Progenitor cell of endocrine pancreas (in vitro differentiated cells): ENCODE measurements at regions not wholly inside any gene's neighbourhood (a gene's known extent, or its start where the extent isn't known, plus 50 kb on each side); places are given as distances from the start of the nearest gene placed in this dataset.

Experiments used
- DNase-seq: peaks from one replicate; pipeline ENCODE4 v3.0.0; 2021; ENCODE audit warnings: low spot score; ENCODE audit not compliant: unreplicated experiment
- H3K27ac Mint-ChIP-seq: 2 replicates; pipeline ENCODE4 v1.8.0; 2021; ENCODE audit warnings: mild to moderate bottlenecking, moderate library complexity, mixed read lengths
- H3K27me3 Mint-ChIP-seq: 2 replicates; pipeline ENCODE4 v1.8.0; 2021; ENCODE audit warnings: mixed read lengths
- H3K36me3 Mint-ChIP-seq: 2 replicates; pipeline ENCODE4 v1.8.0; 2022; ENCODE audit warnings: mixed read lengths; ENCODE audit not compliant: insufficient read depth
- H3K4me1 Mint-ChIP-seq: 2 replicates; pipeline ENCODE4 v1.8.0; 2021; ENCODE audit warnings: low read depth, mixed read lengths
- H3K4me3 Mint-ChIP-seq: 2 replicates; pipeline ENCODE4 v1.8.0; 2021; ENCODE audit warnings: low read depth, mild to moderate bottlenecking, moderate library complexity, mixed read lengths
- H3K9me3 Mint-ChIP-seq: 2 replicates; pipeline ENCODE4 v1.8.0; 2021; ENCODE audit warnings: low read depth, mixed read lengths
- CTCF ChIP-seq: fragments of 200-600 bp; sonication (generic); IDR thresholded peaks from one replicate; pipeline ENCODE4 v1.5.0; 2021; ENCODE audit warnings: antibody characterized with exemption, mild to moderate bottlenecking; ENCODE audit not compliant: unreplicated experiment

DNA sequence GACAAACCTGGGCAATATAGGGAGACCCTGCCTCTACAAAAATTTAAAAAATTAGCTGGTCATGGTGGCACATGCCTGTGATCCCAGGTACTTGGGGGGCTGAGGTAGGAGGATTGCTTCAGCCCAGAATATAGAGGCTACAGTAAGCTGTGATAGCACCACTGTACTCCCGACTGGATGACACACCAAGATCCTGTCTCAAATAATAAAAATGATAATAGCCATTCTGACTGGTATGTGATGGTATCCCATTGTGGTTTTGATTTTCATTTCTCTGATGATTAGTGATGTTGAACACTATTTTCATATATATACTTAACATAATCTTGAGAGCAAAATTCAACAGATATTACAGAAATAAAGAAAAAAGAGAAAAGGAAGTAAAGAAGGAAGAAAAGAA is 1491.0 kb upstream of the PIK3C3 start:
- peaks cover 5% of the 10 kb centered on the region for H3K9me3 Mint-ChIP-seq
- DNase-seq: no peak
- H3K27ac Mint-ChIP-seq: no peak overlapping the region
- H3K27me3 Mint-ChIP-seq: no peaks in the 10 kb centered on the region
- TF ChIP-seq CTCF: no peak
- no peaks in the 10 kb centered on the region for H3K36me3 Mint-ChIP-seq
- no peak overlapping the region for H3K4me3 Mint-ChIP-seq
- peaks cover 8% of the 10 kb centered on the region for H3K4me1 Mint-ChIP-seq

- TF ChIP-seq CTCF: no peak
- Mint-ChIP-seq H3K9me3 (no peaks in the 10 kb centered on the region), H3K27me3 (no peaks in the 10 kb centered on the region), H3K36me3 (no peaks in the 10 kb centered on the region), H3K4me1 (no peaks in the 10 kb centered on the region), H3K27ac (no peak overlapping the region), H3K4me3 (no peak overlapping the region)
- DNase-seq: no peak
These were observed 1501.1 kb upstream of the PIK3C3 start for GRCh38 chr18:40453903-40454302.

DNA sequence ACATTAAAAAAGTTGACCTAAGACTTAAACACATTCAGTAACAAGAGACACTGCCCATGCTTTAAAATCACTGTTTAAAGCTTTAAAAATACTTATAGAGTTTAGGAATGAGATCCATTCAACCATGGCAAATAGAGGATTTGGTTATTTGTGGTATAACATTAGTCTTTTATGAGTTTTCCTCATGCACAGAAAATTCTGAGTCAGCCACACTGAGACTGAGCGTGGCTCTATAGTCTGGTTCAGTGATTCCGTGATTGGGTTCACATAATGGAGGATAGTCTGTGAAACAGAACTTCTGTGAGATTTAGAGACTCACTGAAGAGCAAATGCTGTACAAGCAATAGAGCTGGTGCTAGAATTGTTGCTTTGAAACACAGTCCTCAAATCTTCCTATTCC is 1502.4 kb upstream of the PIK3C3 start:
- Mint-ChIP-seq H3K4me1 (no peaks in the 10 kb centered on the region), H3K27me3 (no peaks in the 10 kb centered on the region), H3K4me3 (no peak overlapping the region), H3K36me3 (no peaks in the 10 kb centered on the region), H3K27ac (no peak overlapping the region), H3K9me3 (no peaks in the 10 kb centered on the region)
- DNase-seq: no peak
- TF ChIP-seq CTCF: no peak

DNA sequence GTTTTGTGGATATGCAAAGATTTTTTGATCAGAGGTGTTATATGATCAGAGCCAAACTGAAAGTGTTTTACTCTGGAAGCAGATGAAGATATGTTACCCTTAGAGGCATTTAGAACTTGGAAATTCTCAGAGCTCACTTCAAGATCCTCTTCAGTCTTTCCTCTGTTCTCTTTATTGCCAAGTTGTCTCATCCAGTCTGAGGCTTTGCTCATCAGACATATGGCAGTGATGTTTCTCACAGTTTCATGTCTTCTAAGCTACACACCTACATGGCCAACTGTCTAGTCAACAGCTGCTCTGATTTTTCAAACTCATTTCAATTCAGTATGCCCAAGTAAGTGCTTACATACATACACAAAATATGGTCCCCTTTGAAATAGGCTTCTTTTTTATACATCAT is 1504.3 kb upstream of the PIK3C3 start:
- no peak for DNase-seq
- no peak overlapping the region for H3K4me3 Mint-ChIP-seq
- no peaks in the 10 kb centered on the region for H3K4me1 Mint-ChIP-seq
- TF ChIP-seq CTCF: no peak
- H3K36me3 Mint-ChIP-seq: no peaks in the 10 kb centered on the region
- no peaks in the 10 kb centered on the region for H3K27me3 Mint-ChIP-seq
- no peak overlapping the region for H3K27ac Mint-ChIP-seq
- no peaks in the 10 kb centered on the region for H3K9me3 Mint-ChIP-seq

GRCh38 chr18:40447820-40448219 is 1507.2 kb upstream of the PIK3C3 start:
- H3K36me3 Mint-ChIP-seq: no peaks in the 10 kb centered on the region
- H3K4me3 Mint-ChIP-seq: no peak overlapping the region
- H3K9me3 Mint-ChIP-seq: no peaks in the 10 kb centered on the region
- H3K4me1 Mint-ChIP-seq: no peaks in the 10 kb centered on the region
- H3K27me3 Mint-ChIP-seq: no peaks in the 10 kb centered on the region
- no peak for DNase-seq
- H3K27ac Mint-ChIP-seq: no peak overlapping the region
- no peak for TF ChIP-seq CTCF
